GM10266 (cell line): ENCODE measurements at regions not wholly inside any gene's neighbourhood (a gene's known extent, or its start where the extent isn't known, plus 50 kb on each side); places are given as distances from the start of the nearest gene placed in this dataset.

Source experiments
- DNase-seq: peaks from one replicate; pipeline ENCODE4 v3.0.0; 2012; ENCODE audit errors: extremely low spot score
- CTCF ChIP-seq: IDR thresholded peaks from 2 replicates; pipeline ENCODE4 v1.5.1; 2012; ENCODE audit warnings: mild to moderate bottlenecking, low read depth; ENCODE audit not compliant: control insufficient read depth, insufficient read depth; ENCODE audit errors: missing control alignments

DNA sequence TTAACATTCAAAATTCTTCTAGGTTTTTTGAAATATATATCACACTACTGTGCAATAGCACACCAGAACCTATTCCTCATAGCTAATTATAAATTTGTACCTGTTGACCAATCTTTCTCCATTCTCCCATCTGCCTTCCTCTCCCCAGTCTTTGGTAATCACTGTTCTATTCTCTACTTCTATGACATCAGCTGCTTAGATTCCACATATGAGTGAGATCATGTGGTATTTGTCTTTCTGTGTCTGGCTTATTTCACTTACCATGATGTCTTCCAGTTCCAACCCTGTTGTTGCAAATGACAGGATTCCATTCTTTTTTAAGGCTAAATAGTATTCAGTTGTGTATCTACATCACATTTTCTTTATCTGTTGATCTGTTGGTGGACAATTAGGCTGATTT lies 54.4 kb upstream of the CCDC6 start:
- DNase-seq: no peak
- TF ChIP-seq CTCF: no peak

DNA sequence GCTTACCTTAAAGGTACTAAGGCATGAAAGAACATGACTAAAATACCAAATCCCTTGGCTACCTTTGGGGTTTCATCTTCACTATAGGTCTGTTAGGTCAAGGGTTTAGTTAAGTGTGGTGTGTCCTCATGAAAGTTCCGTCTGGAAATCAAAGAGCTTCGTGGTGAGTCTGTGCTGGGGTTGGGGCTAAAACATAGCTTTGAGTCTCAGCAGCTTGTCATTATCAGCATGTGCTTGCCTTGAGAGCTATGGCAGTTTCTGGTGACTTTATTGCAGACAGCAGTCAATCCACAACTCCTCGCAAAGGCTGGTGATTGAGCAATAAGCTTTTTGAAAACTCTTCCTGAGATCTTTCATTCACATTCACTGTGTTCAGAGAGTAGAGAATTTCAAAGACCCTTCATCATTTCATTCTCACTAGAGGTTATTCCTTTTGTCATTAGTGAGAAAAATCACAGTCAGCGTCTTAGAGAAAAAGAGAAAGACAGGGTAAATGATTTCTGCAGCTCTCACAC lies 53.2 kb upstream of the CCDC6 start:
- no peak for TF ChIP-seq CTCF
- no peak for DNase-seq

- no peak for TF ChIP-seq CTCF
- DNase-seq: no peak
These were observed 52.5 kb upstream of the CCDC6 start for GRCh38 chr10:59958882-59959281.

- DNase-seq: no peak
- no peak for TF ChIP-seq CTCF
These were observed 51.6 kb upstream of the CCDC6 start for GRCh38 chr10:59957975-59958374.
